Adrenal gland (tissue), 9 donors: ENCODE measurements at regions not wholly inside any gene's neighbourhood (a gene's known extent, or its start where the extent isn't known, plus 50 kb on each side); places are given as distances from the start of the nearest gene placed in this dataset.

Experiments used
- DNase-seq, 7 donors: peaks; one replicate each; pipeline ENCODE4 v3.0.0-alpha.2; 2019 to 2020
- H3K27ac ChIP-seq, 5 donors: fragments of 200-600 bp; sonication (generic) in 4 of 5; 1 replicate in 3 of 5; 2 replicates in 2 of 5; pipeline versions ENCODE4 v1.5.1 to v1.8.0; 2016 to 2020; ENCODE audit warnings: mild to moderate bottlenecking in 1 of 5
- H3K27me3 ChIP-seq: fragments of 200-600 bp; 2 replicates; pipeline ENCODE4 v1.8.0; 2021
- H3K36me3 ChIP-seq, 2 donors: fragments of 200-600 bp; replicated peaks in 1 of 2; 1 replicate in 1 of 2; 2 replicates in 1 of 2; pipeline versions ENCODE4 v1.5.1 to v1.8.0; 2018 to 2022
- H3K4me1 ChIP-seq, 2 donors: fragments of 200-600 bp; replicated peaks in 1 of 2; 1 replicate in 1 of 2; 2 replicates in 1 of 2; pipeline versions ENCODE4 v1.5.1 to v1.8.0; 2018 to 2021
- H3K4me3 ChIP-seq, 4 donors: fragments of 200-600 bp; sonication (generic) in 3 of 4; one replicate each; pipeline ENCODE4 v1.5.1; 2016 to 2018
- H3K9me3 ChIP-seq, 3 donors: fragments of 200-600 bp; sonication (generic) in 1 of 3; replicated peaks in 1 of 3; 1 replicate in 2 of 3; 2 replicates in 1 of 3; pipeline versions ENCODE4 v1.5.1 to v1.8.0; 2016 to 2021
- POLR2A ChIP-seq, 2 donors: fragments of 450-650 bp; IDR thresholded peaks; one replicate each; pipeline ENCODE4 v1.6.1; 2017; ENCODE audit warnings: antibody characterized with exemption in 2 of 2, mild to moderate bottlenecking in 2 of 2, moderate library complexity in 1 of 2
- WGBS, 4 donors: extraction: QIAGEN DNeasy Blood & Tissue Kit in 2 of 4; methylation state at CpG; one replicate each; pipeline versions ENCODE4 v1.1.5 to v1.1.7; 2013 to 2017; 5-methylcytosine and 5-hydroxymethylcytosine counted together
- intact Hi-C, 2 donors: fragments of 100-400 bp; cut with DNase I; formaldehyde crosslinking; loops; one replicate each; pipeline versions ENCODE4 v1.14.1 to v1.15.0; 2022 to 2023
- TF ChIP-seq, protein P1 (sequence below), 6 experiments: fragments of 450-650 bp in 4 of 6; fragments of 200-600 bp in 2 of 6; sonication (generic) in 1 of 6; IDR thresholded peaks; 1 replicate in 5 of 6; 2 replicates in 1 of 6; pipeline versions ENCODE4 v1.5.1 to v1.8.0; 2016 to 2021; ENCODE audit warnings: antibody characterized with exemption in 6 of 6, mild to moderate bottlenecking in 2 of 6, moderate library complexity in 1 of 6
- donor health status: healthy with polysubstance abuse.
- donor health status: Bipolar disorder and iron deficiency.
- donor health status: DM: yes; HTN: yes; CAD: no.
- donor health status: DM: no; HTN: no; CAD: no.
- donor health status: DM: no; HTN: no; CAD: no.

DNA sequence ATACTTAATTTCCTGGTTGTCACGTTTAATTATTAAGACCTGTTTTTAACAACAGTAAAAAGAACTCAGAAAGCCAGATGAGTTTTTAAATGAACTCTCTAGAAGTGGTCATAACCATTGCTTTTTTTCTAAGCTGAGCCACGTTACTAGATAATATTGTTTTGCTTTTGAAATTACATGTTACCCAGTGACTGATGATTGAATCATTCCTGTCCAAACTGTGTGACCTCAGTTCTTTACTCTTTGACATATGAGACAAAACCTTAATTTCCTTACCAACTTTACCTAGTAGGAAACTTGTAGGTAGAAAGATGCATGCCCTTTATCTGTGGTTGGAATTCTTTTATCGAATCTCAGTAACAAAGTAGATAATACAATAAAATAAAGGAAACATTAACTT, 411.7 kb downstream of the SH3GL2 start:
- H3K4me1 ChIP-seq: no peaks in the 10 kb centered on the region
- intact Hi-C loops: no loop called here
- no peak for TF ChIP-seq POLR2A (IDR thresholded peaks at IDR 0.05)
- TF ChIP-seq, protein P1, sequence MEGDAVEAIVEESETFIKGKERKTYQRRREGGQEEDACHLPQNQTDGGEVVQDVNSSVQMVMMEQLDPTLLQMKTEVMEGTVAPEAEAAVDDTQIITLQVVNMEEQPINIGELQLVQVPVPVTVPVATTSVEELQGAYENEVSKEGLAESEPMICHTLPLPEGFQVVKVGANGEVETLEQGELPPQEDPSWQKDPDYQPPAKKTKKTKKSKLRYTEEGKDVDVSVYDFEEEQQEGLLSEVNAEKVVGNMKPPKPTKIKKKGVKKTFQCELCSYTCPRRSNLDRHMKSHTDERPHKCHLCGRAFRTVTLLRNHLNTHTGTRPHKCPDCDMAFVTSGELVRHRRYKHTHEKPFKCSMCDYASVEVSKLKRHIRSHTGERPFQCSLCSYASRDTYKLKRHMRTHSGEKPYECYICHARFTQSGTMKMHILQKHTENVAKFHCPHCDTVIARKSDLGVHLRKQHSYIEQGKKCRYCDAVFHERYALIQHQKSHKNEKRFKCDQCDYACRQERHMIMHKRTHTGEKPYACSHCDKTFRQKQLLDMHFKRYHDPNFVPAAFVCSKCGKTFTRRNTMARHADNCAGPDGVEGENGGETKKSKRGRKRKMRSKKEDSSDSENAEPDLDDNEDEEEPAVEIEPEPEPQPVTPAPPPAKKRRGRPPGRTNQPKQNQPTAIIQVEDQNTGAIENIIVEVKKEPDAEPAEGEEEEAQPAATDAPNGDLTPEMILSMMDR (IDR thresholded peaks at IDR 0.05): no peak
- H3K27me3 ChIP-seq: no peaks in the 10 kb centered on the region
- no peaks in the 10 kb centered on the region for H3K9me3 ChIP-seq
- no peaks in the 10 kb centered on the region for H3K36me3 ChIP-seq
- WGBS, 4 donors: 63 to 74% (median 67%) methylated on average over 3 of the region's 3 CpGs
- DNase-seq: no peak
- no peak overlapping the region for H3K27ac ChIP-seq
- no peak overlapping the region for H3K4me3 ChIP-seq

- DNase-seq: no peak
- 49 to 70% (median 61%) methylated on average over 1 of the region's 1 CpG for WGBS, 4 donors
- Histone ChIP-seq H3K27me3 (no peaks in the 10 kb centered on the region), H3K4me1 (no peaks in the 10 kb centered on the region), H3K27ac (no peak overlapping the region), H3K4me3 (no peak overlapping the region), H3K36me3 (no peaks in the 10 kb centered on the region), H3K9me3 (no peaks in the 10 kb centered on the region)
- intact Hi-C loops: no loop called here
- TF ChIP-seq, protein P1 (IDR thresholded peaks at IDR 0.05): no peak
- no peak for TF ChIP-seq POLR2A (IDR thresholded peaks at IDR 0.05)
Observed at GRCh38 chr9:17993024-17993423, 414.2 kb downstream of the SH3GL2 start.

- Histone ChIP-seq H3K27me3 (no peaks in the 10 kb centered on the region), H3K27ac (no peak overlapping the region), H3K9me3 (no peaks in the 10 kb centered on the region), H3K4me3 (no peak overlapping the region), H3K36me3 (no peaks in the 10 kb centered on the region), H3K4me1 (no peaks in the 10 kb centered on the region)
- TF ChIP-seq, protein P1 (IDR thresholded peaks at IDR 0.05): no peak
- no peak for TF ChIP-seq POLR2A (IDR thresholded peaks at IDR 0.05)
- WGBS, 4 donors: 28 to 32% (median 31%) methylated on average over 4 of the region's 4 CpGs
- no peak for DNase-seq
- intact Hi-C loops: no loop called here
Observed at GRCh38 chr9:17994695-17995425, 416.0 kb downstream of the SH3GL2 start.

DNA sequence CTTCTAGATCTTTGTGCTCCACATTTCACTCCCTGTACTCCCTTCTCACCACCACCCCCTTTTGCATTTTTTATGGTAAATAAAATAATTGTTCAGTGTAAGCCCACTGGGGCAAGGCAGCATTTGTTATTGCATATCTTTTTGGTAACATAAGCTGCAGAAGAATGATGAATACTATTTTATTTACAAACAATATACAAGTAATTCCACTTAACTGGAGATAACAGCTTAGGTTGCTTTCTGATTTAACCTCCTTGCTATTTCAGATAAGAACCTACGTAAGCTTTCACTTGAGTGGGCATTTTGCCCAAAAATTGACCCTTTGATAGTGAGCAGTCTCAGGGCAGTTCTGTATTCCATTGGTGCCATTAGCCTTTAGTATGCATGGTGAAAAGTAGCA, 417.9 kb downstream of the SH3GL2 start:
- Histone ChIP-seq H3K4me3 (no peak overlapping the region), H3K27me3 (no peaks in the 10 kb centered on the region), H3K36me3 (no peaks in the 10 kb centered on the region), H3K27ac (no peak overlapping the region), H3K4me1 (no peaks in the 10 kb centered on the region), H3K9me3 (no peaks in the 10 kb centered on the region)
- DNase-seq: no peak
- intact Hi-C loops: no loop called here
- 26 to 47% (median 35%) methylated on average over 1 of the region's 1 CpG for WGBS, 4 donors
- TF ChIP-seq, protein P1 (IDR thresholded peaks at IDR 0.05): no peak
- no peak for TF ChIP-seq POLR2A (IDR thresholded peaks at IDR 0.05)
